ENCODE measurements at regions not wholly inside any gene's neighbourhood (a gene's known extent, or its start where the extent isn't known, plus 50 kb on each side); places are given as distances from the start of the nearest gene placed in this dataset.

DNA sequence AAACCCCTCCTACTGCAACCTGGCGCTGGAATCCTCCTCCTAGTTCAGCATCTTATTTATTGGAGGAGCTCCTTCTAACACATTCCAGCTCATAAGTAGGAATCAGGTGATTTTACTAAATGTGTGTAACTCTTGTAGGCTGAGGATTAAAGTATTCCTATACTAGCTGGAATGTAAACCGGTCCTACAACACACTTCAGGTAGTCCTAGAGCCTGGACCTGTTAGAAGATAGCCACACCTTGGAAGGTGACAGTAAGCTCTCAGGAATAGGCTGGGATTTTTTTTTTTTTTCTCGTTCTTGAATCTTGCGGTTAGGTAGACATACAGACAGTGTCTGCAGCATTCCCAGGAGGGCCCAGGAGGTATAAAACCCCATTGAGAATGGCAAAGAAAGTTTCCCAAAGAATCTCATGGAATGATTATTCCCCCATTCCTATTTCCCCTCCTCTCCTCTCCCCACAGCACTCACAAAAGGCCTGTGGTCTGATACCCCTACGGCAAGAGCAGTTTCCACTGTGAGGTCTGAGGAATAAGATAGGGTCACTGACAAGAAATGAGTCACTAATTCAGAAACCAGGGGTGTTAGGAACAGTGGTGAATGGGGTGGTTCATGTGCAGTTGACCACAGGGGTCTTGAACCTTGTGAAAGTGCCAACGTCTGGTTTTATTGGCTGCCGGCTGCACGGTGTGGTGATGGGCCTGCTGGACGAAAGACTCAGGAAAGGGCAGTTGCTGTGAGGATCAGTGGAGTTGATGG lies 267.1 kb downstream of the UTP18 start:
- TF ChIP-seq CREB1 (IDR thresholded peaks at IDR 0.05; ENCODE audit: low read depth) (no peak), MEF2A (IDR thresholded peaks at IDR 0.05; ENCODE audit: insufficient read depth, low read depth, low read length) (no peak), LARP7 (IDR thresholded peaks at IDR 0.05) (no peak)
- Histone ChIP-seq H3K4me2 (ENCODE audit: control insufficient read depth, insufficient read depth) (no peak overlapping the region), H3K79me2 (ENCODE audit: control insufficient read depth, insufficient read depth, low read length) (no peaks in the 10 kb centered on the region), H3K9ac (ENCODE audit: control insufficient read depth, insufficient read depth, low read length) (no peak overlapping the region), H3K36me3 (ENCODE audit: control insufficient read depth in 2 of 2, insufficient read depth in 2 of 2, low read length in 1 of 2) (no peaks in the 10 kb centered on the region), H3K9me3 (replicated peaks; ENCODE audit: control insufficient read depth, insufficient read depth, low read length) (no peaks in the 10 kb centered on the region), H2AFZ (ENCODE audit: control insufficient read depth, low read depth, low read length) (no peak overlapping the region), H3K4me1 (ENCODE audit: control insufficient read depth, insufficient read depth, low read length) (no peaks in the 10 kb centered on the region), H3K27me3 (replicated peaks in 1 of 2; ENCODE audit: control insufficient read depth in 2 of 2, insufficient read depth in 2 of 2, low read length in 1 of 2) (no peaks in the 10 kb centered on the region; a peak in 1 of 4 replicates), H4K20me1 (ENCODE audit: control insufficient read depth, insufficient read depth) (no peaks in the 10 kb centered on the region), H3K4me3 (no peak overlapping the region), H3K27ac (ENCODE audit: control insufficient read depth, insufficient read depth) (no peak overlapping the region)
- POLR2A ChIA-PET = interaction anchor here (0.6 kb wide), 1 partner anchor 35 kb away, joined by 3 read pairs; no protein-coding TSS in a partner anchor
- SMC1A ChIA-PET (ENCODE audit: uncharacterized antibody, unreplicated experiment) = no interaction called here
- intact Hi-C loops (cut with micrococcal nuclease; ENCODE audit: unreplicated experiment) (no loop called here), in situ Hi-C loops (cut with MboI) (no loop called here)
- WGBS (ENCODE audit: insufficient coverage, insufficient replicate concordance, low lambda C conversion rate, missing lambda C conversion rate) = 41% methylated on average over 9 of the region's 9 CpGs
- ATAC-seq (no peak), FAIRE-seq (no peak), DNase-seq (ENCODE audit: low read depth, low spot score) (no peak)
- RAD21 ChIA-PET (ENCODE audit: unreplicated experiment) = interaction anchor here (0.8 kb wide), 1 partner anchor 65 kb away, joined by 3 read pairs; no protein-coding TSS in a partner anchor
- no TSS peak for BruUV-seq (replicated peaks)
- CTCF ChIA-PET = interaction anchor here (0.7 to 0.8 kb wide), 2 partner anchors 8 to 351 kb away, joined by 4 to 6 read pairs; no protein-coding TSS in a partner anchor

GRCh38 chr17:51528111-51528510 lies 267.8 kb downstream of the UTP18 start:
- Histone ChIP-seq H3K36me3 (ENCODE audit: control insufficient read depth in 2 of 2, insufficient read depth in 2 of 2, low read length in 1 of 2) (no peaks in the 10 kb centered on the region), H3K4me3 (no peak overlapping the region), H3K4me1 (ENCODE audit: control insufficient read depth, insufficient read depth, low read length) (no peaks in the 10 kb centered on the region), H3K27ac (ENCODE audit: control insufficient read depth, insufficient read depth) (no peak overlapping the region), H3K27me3 (replicated peaks in 1 of 2; ENCODE audit: control insufficient read depth in 2 of 2, insufficient read depth in 2 of 2, low read length in 1 of 2) (no peaks in the 10 kb centered on the region; a peak in 2 of 4 replicates), H4K20me1 (ENCODE audit: control insufficient read depth, insufficient read depth) (no peaks in the 10 kb centered on the region), H3K9ac (ENCODE audit: control insufficient read depth, insufficient read depth, low read length) (no peak overlapping the region), H3K4me2 (ENCODE audit: control insufficient read depth, insufficient read depth) (no peak overlapping the region), H3K79me2 (ENCODE audit: control insufficient read depth, insufficient read depth, low read length) (no peaks in the 10 kb centered on the region), H3K9me3 (replicated peaks; ENCODE audit: control insufficient read depth, insufficient read depth, low read length) (no peaks in the 10 kb centered on the region), H2AFZ (ENCODE audit: control insufficient read depth, low read depth, low read length) (no peak overlapping the region)
- ChIA-PET SMC1A (ENCODE audit: uncharacterized antibody, unreplicated experiment) (no interaction called here), CTCF (no interaction called here), RAD21 (ENCODE audit: unreplicated experiment) (no interaction called here), POLR2A (no interaction called here)
- no peak for DNase-seq (ENCODE audit: low read depth, low spot score)
- TF ChIP-seq ZNF217 (IDR thresholded peaks at IDR 0.05) (no peak), RBBP5 (conservative IDR thresholded peaks at IDR 0.05) (no peak), ASH2L (IDR thresholded peaks at IDR 0.05; ENCODE audit: borderline replicate concordance, low read depth) (no peak), SUPT20H (IDR thresholded peaks at IDR 0.05; ENCODE audit: borderline replicate concordance, control insufficient read depth, low read depth, low read length) (no peak), CHD1 (IDR thresholded peaks at IDR 0.05; ENCODE audit: low read depth, low read length) (no peak), MLLT1 (IDR thresholded peaks at IDR 0.05) (no peak)
- intact Hi-C loops (cut with micrococcal nuclease; ENCODE audit: unreplicated experiment) (no loop called here), in situ Hi-C loops (cut with MboI) (no loop called here)
- BruUV-seq (replicated peaks) = no TSS peak
- WGBS (ENCODE audit: insufficient coverage, insufficient replicate concordance, low lambda C conversion rate, missing lambda C conversion rate) = 39% methylated on average over 6 of the region's 6 CpGs
- ATAC-seq = no peak
- FAIRE-seq = no peak

All from GM12878 (cell line).